Coronary artery (tissue), 2 donors: ENCODE measurements at regions not wholly inside any gene's neighbourhood (a gene's known extent, or its start where the extent isn't known, plus 50 kb on each side); places are given as distances from the start of the nearest gene placed in this dataset.

Experiments used
- DNase-seq: peaks from one replicate; pipeline ENCODE4 v3.0.0-alpha.2; 2017; ENCODE audit warnings: low spot score
- H3K27ac ChIP-seq, 2 donors: fragments of 200-600 bp; sonication (generic); one replicate each; pipeline ENCODE4 v1.5.1; 2016 to 2019
- H3K4me3 ChIP-seq: fragments of 200-600 bp; sonication (generic); 2 replicates; pipeline ENCODE4 v1.5.1; 2016; ENCODE audit warnings: mild to moderate bottlenecking, moderate library complexity
- TF ChIP-seq, protein P1 (sequence below): fragments of 200-600 bp; sonication (generic); IDR thresholded peaks from one replicate; pipeline ENCODE4 v1.5.1; 2019; ENCODE audit warnings: antibody characterized with exemption

- Histone ChIP-seq H3K4me3 (no peak overlapping the region), H3K27ac (no peak overlapping the region)
- TF ChIP-seq, protein P1, sequence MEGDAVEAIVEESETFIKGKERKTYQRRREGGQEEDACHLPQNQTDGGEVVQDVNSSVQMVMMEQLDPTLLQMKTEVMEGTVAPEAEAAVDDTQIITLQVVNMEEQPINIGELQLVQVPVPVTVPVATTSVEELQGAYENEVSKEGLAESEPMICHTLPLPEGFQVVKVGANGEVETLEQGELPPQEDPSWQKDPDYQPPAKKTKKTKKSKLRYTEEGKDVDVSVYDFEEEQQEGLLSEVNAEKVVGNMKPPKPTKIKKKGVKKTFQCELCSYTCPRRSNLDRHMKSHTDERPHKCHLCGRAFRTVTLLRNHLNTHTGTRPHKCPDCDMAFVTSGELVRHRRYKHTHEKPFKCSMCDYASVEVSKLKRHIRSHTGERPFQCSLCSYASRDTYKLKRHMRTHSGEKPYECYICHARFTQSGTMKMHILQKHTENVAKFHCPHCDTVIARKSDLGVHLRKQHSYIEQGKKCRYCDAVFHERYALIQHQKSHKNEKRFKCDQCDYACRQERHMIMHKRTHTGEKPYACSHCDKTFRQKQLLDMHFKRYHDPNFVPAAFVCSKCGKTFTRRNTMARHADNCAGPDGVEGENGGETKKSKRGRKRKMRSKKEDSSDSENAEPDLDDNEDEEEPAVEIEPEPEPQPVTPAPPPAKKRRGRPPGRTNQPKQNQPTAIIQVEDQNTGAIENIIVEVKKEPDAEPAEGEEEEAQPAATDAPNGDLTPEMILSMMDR = no peak
- DNase-seq = no peak
Observed at GRCh38 chr9:99282406-99282805, 60.3 kb downstream of the SEC61B start.

DNA sequence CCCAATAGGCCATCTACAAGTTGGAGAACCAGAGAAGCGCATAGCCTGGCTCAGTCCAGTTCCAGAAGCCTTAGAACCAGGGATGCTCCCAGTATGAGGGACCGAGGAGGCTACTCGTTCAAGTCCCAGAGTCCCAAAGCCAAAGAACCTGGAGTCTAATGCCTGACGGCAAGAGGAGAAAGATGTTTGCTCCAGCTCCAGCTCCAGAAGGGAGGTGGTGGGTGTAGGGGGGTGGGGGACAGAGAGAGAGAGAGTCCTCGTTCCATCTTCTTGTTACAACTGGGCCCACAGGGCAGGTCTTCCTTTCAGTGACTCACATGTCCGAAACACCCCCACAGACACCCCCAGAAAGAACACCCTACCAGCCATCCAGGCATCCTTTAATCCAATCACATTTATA lies 63.9 kb downstream of the SEC61B start:
- DNase-seq = no peak
- Histone ChIP-seq H3K4me3 (no peak overlapping the region), H3K27ac (no peak overlapping the region)
- TF ChIP-seq, protein P1 = no peak

GRCh38 chr9:99286536-99286935 lies 64.5 kb downstream of the SEC61B start:
- TF ChIP-seq, protein P1 = no peak
- Histone ChIP-seq H3K27ac (no peak overlapping the region), H3K4me3 (no peak overlapping the region)
- no peak for DNase-seq

DNA sequence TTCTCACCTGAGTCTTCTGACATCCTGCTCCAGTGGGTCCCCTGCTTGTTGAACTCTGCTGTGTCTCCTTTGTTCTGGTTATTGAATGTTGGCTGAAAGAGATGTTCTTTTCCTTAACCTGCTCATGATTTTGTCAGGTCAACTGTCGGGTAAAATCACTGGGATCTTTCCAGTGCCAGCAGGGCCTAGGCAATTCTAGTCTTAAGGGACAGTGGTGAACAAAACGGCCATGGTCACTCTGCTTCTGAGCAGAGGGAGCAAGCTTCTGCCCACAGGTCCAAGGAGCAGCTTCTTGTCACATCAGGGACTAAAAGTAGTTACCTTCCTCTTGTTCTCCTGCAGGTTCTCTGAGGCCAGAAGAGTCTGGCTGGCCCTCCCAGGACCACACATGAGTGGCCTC lies 65.6 kb downstream of the SEC61B start:
- Histone ChIP-seq H3K27ac (no peak overlapping the region), H3K4me3 (no peak overlapping the region)
- TF ChIP-seq, protein P1 = no peak
- no peak for DNase-seq

DNA sequence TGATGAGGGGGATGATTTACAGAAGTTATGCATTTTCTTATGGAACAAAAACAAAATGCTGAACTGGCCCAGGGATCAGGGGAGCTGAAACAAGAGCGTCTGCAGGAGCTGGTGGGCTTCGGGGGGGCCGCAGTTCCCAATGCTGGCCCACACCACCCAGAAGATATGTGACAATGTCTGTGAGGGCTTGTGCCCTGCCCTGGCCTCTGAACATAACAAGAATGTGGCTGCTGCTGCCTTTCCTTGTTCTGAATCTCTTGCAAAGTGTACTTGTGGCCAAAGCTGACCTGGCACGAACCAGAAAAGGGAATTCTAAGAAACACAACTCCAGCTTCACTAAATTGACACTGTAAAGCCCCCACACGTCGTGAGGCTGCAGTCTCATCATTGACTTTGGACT lies 66.7 kb downstream of the SEC61B start:
- Histone ChIP-seq H3K27ac (no peak overlapping the region), H3K4me3 (no peak overlapping the region)
- no peak for DNase-seq
- TF ChIP-seq, protein P1 = no peak

DNA sequence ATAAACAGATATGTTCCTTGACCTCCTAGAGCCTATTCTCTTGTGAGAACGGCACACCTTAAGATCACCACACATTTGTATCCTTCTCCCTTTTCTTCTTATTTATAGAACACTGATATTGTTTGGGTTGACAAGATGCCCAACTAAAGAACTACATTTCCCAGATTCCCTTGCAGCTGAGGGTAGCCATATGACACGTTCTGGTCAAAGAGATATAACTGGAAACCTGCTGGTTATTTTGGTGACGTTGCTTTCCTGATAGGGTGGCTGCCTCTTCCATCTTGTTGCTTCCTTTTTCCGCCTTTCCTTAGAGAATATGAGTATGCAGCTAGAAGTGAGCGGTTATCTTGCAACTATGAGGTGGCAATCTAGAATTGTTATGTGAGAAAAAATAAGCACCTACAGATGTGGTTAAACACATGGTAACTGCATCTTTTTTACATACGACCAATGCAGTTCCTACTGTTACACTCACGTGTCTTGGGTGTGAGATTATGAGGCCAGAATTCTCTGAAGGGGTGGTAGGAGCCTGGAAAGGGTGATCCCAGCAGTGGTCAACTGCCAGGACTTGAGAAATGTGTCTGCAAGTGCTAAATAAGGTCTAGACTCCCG lies 72.9 kb downstream of the SEC61B start:
- Histone ChIP-seq H3K4me3 (no peak overlapping the region), H3K27ac (no peak overlapping the region)
- TF ChIP-seq, protein P1 = no peak
- no peak for DNase-seq

- TF ChIP-seq, protein P1 = no peak
- Histone ChIP-seq H3K27ac (no peak overlapping the region), H3K4me3 (peak overlapping the region; percentile 63)
- no peak for DNase-seq
Observed at GRCh38 chr9:99296291-99296951, 74.3 kb downstream of the SEC61B start.
